GM23338 (cell line): ENCODE measurements at regions not wholly inside any gene's neighbourhood (a gene's known extent, or its start where the extent isn't known, plus 50 kb on each side); places are given as distances from the start of the nearest gene placed in this dataset.
A peak's percentile ranks its signal among the peaks of the same experiment; 100 is the strongest.

ENCODE experiments used
- ATAC-seq: fragments of 200-7000 bp; cut with Tn5 transposase; 3 replicates; pipeline ENCODE4 v1.9.1; 2020
- DNase-seq: peaks from one replicate; pipeline ENCODE4 v3.0.0-alpha.2; 2015; ENCODE audit warnings: low spot score
- H2AFZ ChIP-seq: fragments of 200-600 bp; sonication (generic); 2 replicates; pipeline ENCODE4 v1.8.0; 2016; ENCODE audit warnings: antibody characterized with exemption, mild to moderate bottlenecking, moderate library complexity
- H3F3A ChIP-seq: fragments of 200-600 bp; sonication (generic); replicated peaks from 2 replicates; pipeline ENCODE4 v1.8.0; 2017; ENCODE audit warnings: antibody characterized with exemption, mixed run types, low read depth
- H3K27ac ChIP-seq: fragments of 200-600 bp; sonication (generic); 2 replicates; pipeline ENCODE4 v1.6.1; 2016; ENCODE audit warnings: low read depth
- H3K27me3 ChIP-seq: fragments of 200-600 bp; sonication (generic); 2 replicates; pipeline ENCODE4 v1.8.0; 2016; ENCODE audit warnings: mild to moderate bottlenecking, mixed run types, moderate library complexity; ENCODE audit not compliant: insufficient read depth
- H3K36me3 ChIP-seq: fragments of 200-600 bp; sonication (generic); 2 replicates; pipeline ENCODE4 v1.8.0; 2016; ENCODE audit warnings: mild to moderate bottlenecking; ENCODE audit not compliant: insufficient read depth
- H3K4me1 ChIP-seq: fragments of 200-600 bp; sonication (generic); 2 replicates; pipeline ENCODE4 v1.8.0; 2016; ENCODE audit warnings: mild to moderate bottlenecking, moderate library complexity; ENCODE audit not compliant: insufficient read depth
- H3K4me2 ChIP-seq: fragments of 200-600 bp; sonication (generic); 2 replicates; pipeline ENCODE4 v1.7.1; 2017; ENCODE audit warnings: mixed run types
- H3K4me3 ChIP-seq: fragments of 200-600 bp; sonication (generic); 2 replicates; pipeline ENCODE4 v1.6.1; 2016; ENCODE audit warnings: mixed run types
- H3K79me2 ChIP-seq: fragments of 200-600 bp; sonication (generic); replicated peaks from 2 replicates; pipeline ENCODE4 v1.8.0; 2017; ENCODE audit warnings: mild to moderate bottlenecking; ENCODE audit not compliant: insufficient read depth
- H3K9me2 ChIP-seq: fragments of 200-600 bp; sonication (generic); 2 replicates; pipeline ENCODE4 v1.8.0; 2017; ENCODE audit not compliant: insufficient read depth
- H4K20me1 ChIP-seq: fragments of 200-600 bp; sonication (generic); replicated peaks from 2 replicates; pipeline ENCODE4 v1.8.0; 2017; ENCODE audit warnings: mild to moderate bottlenecking; ENCODE audit not compliant: insufficient read depth
- H3K27ac Mint-ChIP-seq: 2 replicates; pipeline ENCODE4 v1.8.0; 2020; ENCODE audit warnings: inconsistent platforms, mild to moderate bottlenecking, moderate library complexity, mixed read lengths
- H3K27me3 Mint-ChIP-seq: 3 replicates; pipeline ENCODE4 v1.8.0; 2022; ENCODE audit warnings: low read depth, mild to moderate bottlenecking, moderate library complexity, mixed read lengths, inconsistent platforms; ENCODE audit not compliant: insufficient read depth, poor library complexity
- H3K36me3 Mint-ChIP-seq: 3 replicates; pipeline ENCODE4 v1.8.0; 2021; ENCODE audit warnings: low read depth, mild to moderate bottlenecking, inconsistent platforms, moderate library complexity, mixed read lengths
- H3K4me1 Mint-ChIP-seq: 3 replicates; pipeline ENCODE4 v1.8.0; 2020; ENCODE audit warnings: mild to moderate bottlenecking, inconsistent platforms, mixed read lengths
- H3K4me3 Mint-ChIP-seq: 3 replicates; pipeline ENCODE4 v1.8.0; 2021; ENCODE audit warnings: moderate library complexity, mild to moderate bottlenecking, inconsistent platforms, mixed read lengths
- H3K9me3 Mint-ChIP-seq: 3 replicates; pipeline ENCODE4 v1.8.0; 2020; ENCODE audit warnings: moderate library complexity, mild to moderate bottlenecking, inconsistent platforms, mixed read lengths
- CREB1 ChIP-seq: fragments of 250-450 bp; sonication (Bioruptor Pico); IDR thresholded peaks from 2 replicates; pipeline ENCODE4 v1.5.0; 2020; ENCODE audit warnings: low read depth, mild to moderate bottlenecking, moderate library complexity
- CTCF ChIP-seq, 2 experiments: fragments of 200-600 bp in 1 of 2; sonication (generic) in 1 of 2; conservative IDR thresholded peaks; 2 replicates each; pipeline versions ENCODE4 v1.5.1 to v1.6.1; 2016 to 2017; ENCODE audit warnings: antibody characterized with exemption in 2 of 2, low read depth in 2 of 2, mild to moderate bottlenecking in 2 of 2, moderate library complexity in 1 of 2
- ETS1 ChIP-seq: IDR thresholded peaks from 2 replicates; pipeline ENCODE4 v1.6.1; 2016; ENCODE audit warnings: antibody characterized with exemption
- EZH2 ChIP-seq: fragments of 200-600 bp; sonication (generic); IDR thresholded peaks from one replicate; pipeline ENCODE4 v1.8.0; 2017; ENCODE audit warnings: antibody characterized with exemption, mild to moderate bottlenecking, low read depth; ENCODE audit not compliant: unreplicated experiment
- EZH2phosphoT487 ChIP-seq: fragments of 200-600 bp; sonication (generic); IDR thresholded peaks from one replicate; pipeline ENCODE4 v1.8.1; 2018; ENCODE audit warnings: antibody characterized with exemption; ENCODE audit not compliant: unreplicated experiment
- JUNB ChIP-seq: IDR thresholded peaks from one replicate; pipeline ENCODE4 v1.6.1; 2016; ENCODE audit warnings: antibody characterized with exemption; ENCODE audit not compliant: unreplicated experiment
- NANOG ChIP-seq: IDR thresholded peaks from 2 replicates; pipeline ENCODE4 v1.6.1; 2016; ENCODE audit warnings: antibody characterized with exemption, borderline replicate concordance
- POLR2AphosphoS5 ChIP-seq: IDR thresholded peaks from 2 replicates; pipeline ENCODE4 v1.6.1; 2016; ENCODE audit warnings: antibody characterized with exemption, low read depth
- ZNF114 ChIP-seq: fragments of 250-450 bp; sonication (Bioruptor Pico); IDR thresholded peaks from 2 replicates; pipeline ENCODE4 v1.5.0; 2020; ENCODE audit warnings: mild to moderate bottlenecking, moderate library complexity
- ZNF331 ChIP-seq: fragments of 250-450 bp; sonication (Bioruptor Pico); IDR thresholded peaks from 2 replicates; pipeline ENCODE4 v1.5.0; 2020; ENCODE audit warnings: low read depth, mild to moderate bottlenecking, moderate library complexity
- ZNF462 ChIP-seq: fragments of 250-450 bp; sonication (Bioruptor Pico); IDR thresholded peaks from 2 replicates; pipeline ENCODE4 v1.5.0; 2020; ENCODE audit warnings: mild to moderate bottlenecking, moderate library complexity

GRCh38 chr2:215790523-215791421, 222.6 kb downstream of the MREG start:
- Histone ChIP-seq H3K27me3 (no peaks in the 10 kb centered on the region), H3K27ac (no peak overlapping the region), H4K20me1 (no peaks in the 10 kb centered on the region), H3K4me1 (peaks cover 21% of the 10 kb centered on the region), H3K4me3 (no peak overlapping the region), H3F3A (no peaks in the 10 kb centered on the region), H2AFZ (peak overlapping the region; percentile 95), H3K4me2 (peak overlapping the region; percentile 26), H3K36me3 (no peaks in the 10 kb centered on the region), H3K9me2 (peaks cover 4% of the 10 kb centered on the region; the same call in 1 of the 2 replicates), H3K79me2 (no peaks in the 10 kb centered on the region)
- Mint-ChIP-seq H3K4me1 (peaks cover 25% of the 10 kb centered on the region), H3K4me3 (no peak overlapping the region), H3K27ac (0 out of 2 replicates have a peak overlapping the region, but pooled peaks have one; percentile 32), H3K27me3 (peaks cover 3% of the 10 kb centered on the region), H3K9me3 (no peaks in the 10 kb centered on the region; the same call in 2 of the 3 replicates), H3K36me3 (no peaks in the 10 kb centered on the region)
- ATAC-seq (no peak), DNase-seq (no peak)
- TF ChIP-seq EZH2 (no peak), CREB1 (CRISPR knock-in tag) (no peak), EZH2phosphoT487 (no peak), NANOG (no peak), ZNF331 (CRISPR knock-in tag) (no peak), POLR2AphosphoS5 (no peak), CTCF (conservative IDR thresholded peaks at IDR 0.05; ENCODE audit: low read depth in 2 of 2) (no peak), ZNF114 (CRISPR knock-in tag) (no peak), JUNB (no peak), ZNF462 (CRISPR knock-in tag) (no peak), ETS1 (no peak)
